ENCODE measurements at regions not wholly inside any gene's neighbourhood (a gene's known extent, or its start where the extent isn't known, plus 50 kb on each side); places are given as distances from the start of the nearest gene placed in this dataset.
"Not testable (repeated sequence)": the region's sequence is repeated elsewhere in the genome, so short reads cannot be mapped to it uniquely, and the experiment has no call there.

GRCh38 chr18:78495550-78495949 lies 484.1 kb upstream of the SALL3 start:
- DNase-seq (peak in 1 of 2 donors; percentile 7), ATAC-seq (ENCODE audit: low FRiP score) (no peak)
- H3K36me3 ChIP-seq (ENCODE audit: control insufficient read depth in 1 of 2, insufficient read depth in 2 of 2, low read length in 1 of 2): no peaks in the 10 kb centered on the region
- no peak overlapping the region for H3K27ac ChIP-seq (ENCODE audit: low read depth in 1 of 2, low read length in 2 of 2)
- no peaks in the 10 kb centered on the region for H3K4me1 ChIP-seq (ENCODE audit: control insufficient read depth in 1 of 2, insufficient read depth in 2 of 2, low read length in 2 of 2)
- WGBS, 2 donors: 93 to 95% methylated on average over 13 to 14 of the region's 14 CpGs
- H3K4me3 ChIP-seq (ENCODE audit: low read length in 2 of 2): no peak overlapping the region
- intact Hi-C loops (cut with DNase I): no loop called here
- no peaks in the 10 kb centered on the region for H3K27me3 ChIP-seq (ENCODE audit: control insufficient read depth in 1 of 2, insufficient read depth in 2 of 2, low read length in 1 of 2)
- no peaks in the 10 kb centered on the region for H3K9me3 ChIP-seq (ENCODE audit: control insufficient read depth, low read length)

- DNase-seq: peak in 1 of 2 donors; percentile 34
- WGBS, 2 donors: 84 to 86% methylated on average over 16 of the region's 16 CpGs
- ATAC-seq (ENCODE audit: low FRiP score): no peak
- H3K36me3 ChIP-seq (ENCODE audit: control insufficient read depth in 1 of 2, insufficient read depth in 2 of 2, low read length in 1 of 2): no peaks in the 10 kb centered on the region
- no peak overlapping the region for H3K4me3 ChIP-seq (ENCODE audit: low read length in 2 of 2)
- no peaks in the 10 kb centered on the region for H3K9me3 ChIP-seq (ENCODE audit: control insufficient read depth, low read length)
- H3K27me3 ChIP-seq (ENCODE audit: control insufficient read depth in 1 of 2, insufficient read depth in 2 of 2, low read length in 1 of 2): no peaks in the 10 kb centered on the region
- intact Hi-C loops (cut with DNase I): no loop called here
- H3K27ac ChIP-seq (ENCODE audit: low read depth in 1 of 2, low read length in 2 of 2): no peak overlapping the region
- H3K4me1 ChIP-seq (ENCODE audit: control insufficient read depth in 1 of 2, insufficient read depth in 2 of 2, low read length in 2 of 2): no peaks in the 10 kb centered on the region
Measured at GRCh38 chr18:78496079-78496478, 483.5 kb upstream of the SALL3 start.

GRCh38 chr18:78497641-78498040 lies 482.0 kb upstream of the SALL3 start:
- no peak overlapping the region for H3K27ac ChIP-seq (ENCODE audit: low read depth in 1 of 2, low read length in 2 of 2)
- H3K36me3 ChIP-seq (ENCODE audit: control insufficient read depth in 1 of 2, insufficient read depth in 2 of 2, low read length in 1 of 2): no peaks in the 10 kb centered on the region
- no peak for ATAC-seq (ENCODE audit: low FRiP score)
- no peaks in the 10 kb centered on the region for H3K27me3 ChIP-seq (ENCODE audit: control insufficient read depth in 1 of 2, insufficient read depth in 2 of 2, low read length in 1 of 2)
- no peak overlapping the region for H3K4me3 ChIP-seq (ENCODE audit: low read length in 2 of 2)
- no peaks in the 10 kb centered on the region for H3K9me3 ChIP-seq (ENCODE audit: control insufficient read depth, low read length)
- peak in 1 of 2 donors; percentile 13 for DNase-seq
- intact Hi-C loops (cut with DNase I): no loop called here
- no peaks in the 10 kb centered on the region for H3K4me1 ChIP-seq (ENCODE audit: control insufficient read depth in 1 of 2, insufficient read depth in 2 of 2, low read length in 2 of 2)
- WGBS, 2 donors: 70 to 75% methylated on average over 13 of the region's 13 CpGs

- Histone ChIP-seq H3K27me3 (ENCODE audit: control insufficient read depth in 1 of 2, insufficient read depth in 2 of 2, low read length in 1 of 2) (no peaks in the 10 kb centered on the region), H3K9me3 (ENCODE audit: control insufficient read depth, low read length) (no peaks in the 10 kb centered on the region), H3K4me1 (ENCODE audit: control insufficient read depth in 1 of 2, insufficient read depth in 2 of 2, low read length in 2 of 2) (no peaks in the 10 kb centered on the region), H3K4me3 (ENCODE audit: low read length in 2 of 2) (no peak overlapping the region), H3K36me3 (ENCODE audit: control insufficient read depth in 1 of 2, insufficient read depth in 2 of 2, low read length in 1 of 2) (no peaks in the 10 kb centered on the region), H3K27ac (ENCODE audit: low read depth in 1 of 2, low read length in 2 of 2) (no peak overlapping the region)
- no peak for ATAC-seq (ENCODE audit: low FRiP score)
- 86 to 88% methylated on average over 15 of the region's 15 CpGs for WGBS, 2 donors
- DNase-seq: no peak
- intact Hi-C loops (cut with DNase I): no loop called here
Measured at GRCh38 chr18:78499586-78499985, 480.0 kb upstream of the SALL3 start.

GRCh38 chr18:78501251-78501650 lies 478.4 kb upstream of the SALL3 start:
- 88 to 92% methylated on average over 7 of the region's 7 CpGs for whole genome bisulfite sequencing, 2 donors
- DNase-seq: peak in 1 of 2 donors; percentile 19

GRCh38 chr18:78503129-78503528 lies 476.5 kb upstream of the SALL3 start:
- no peak for ATAC-seq (ENCODE audit: low FRiP score)

More at GRCh38 chr18:78501251-78501650, 478.4 kb upstream of the SALL3 start:
- Histone ChIP-seq H3K4me1 (ENCODE audit: control insufficient read depth in 1 of 2, insufficient read depth in 2 of 2, low read length in 2 of 2) (no peaks in the 10 kb centered on the region), H3K4me3 (ENCODE audit: low read length in 2 of 2) (no peak overlapping the region), H3K9me3 (ENCODE audit: control insufficient read depth, low read length) (no peaks in the 10 kb centered on the region), H3K27me3 (ENCODE audit: control insufficient read depth in 1 of 2, insufficient read depth in 2 of 2, low read length in 1 of 2) (no peaks in the 10 kb centered on the region), H3K36me3 (ENCODE audit: control insufficient read depth in 1 of 2, insufficient read depth in 2 of 2, low read length in 1 of 2) (no peaks in the 10 kb centered on the region), H3K27ac (ENCODE audit: low read depth in 1 of 2, low read length in 2 of 2) (no peak overlapping the region)
- ATAC-seq (ENCODE audit: low FRiP score): no peak
- intact Hi-C loops (cut with DNase I): no loop called here

GRCh38 chr18:78505851-78506461 lies 473.7 kb upstream of the SALL3 start:
- ATAC-seq (ENCODE audit: low FRiP score) (no peak), DNase-seq (peak in 1 of 2 donors; percentile 26)
- H3K36me3 ChIP-seq (ENCODE audit: control insufficient read depth in 1 of 2, insufficient read depth in 2 of 2, low read length in 1 of 2): no peaks in the 10 kb centered on the region
- H3K4me3 ChIP-seq (ENCODE audit: low read length in 2 of 2): no peak overlapping the region
- H3K4me1 ChIP-seq (ENCODE audit: control insufficient read depth in 1 of 2, insufficient read depth in 2 of 2, low read length in 2 of 2): no peaks in the 10 kb centered on the region
- WGBS, 2 donors: 12 to 30% methylated on average over 22 to 30 of the region's 30 CpGs
- intact Hi-C loops (cut with DNase I): no loop called here
- H3K27me3 ChIP-seq (ENCODE audit: control insufficient read depth in 1 of 2, insufficient read depth in 2 of 2, low read length in 1 of 2): no peaks in the 10 kb centered on the region
- no peak overlapping the region for H3K27ac ChIP-seq (ENCODE audit: low read depth in 1 of 2, low read length in 2 of 2)
- no peaks in the 10 kb centered on the region for H3K9me3 ChIP-seq (ENCODE audit: control insufficient read depth, low read length)

More at GRCh38 chr18:78503129-78503528, 476.5 kb upstream of the SALL3 start:
- 93 to 97% methylated on average over 15 of the region's 15 CpGs for WGBS, 2 donors
- Histone ChIP-seq H3K4me3 (ENCODE audit: low read length in 2 of 2) (no peak overlapping the region), H3K4me1 (ENCODE audit: control insufficient read depth in 1 of 2, insufficient read depth in 2 of 2, low read length in 2 of 2) (no peaks in the 10 kb centered on the region), H3K27me3 (ENCODE audit: control insufficient read depth in 1 of 2, insufficient read depth in 2 of 2, low read length in 1 of 2) (no peaks in the 10 kb centered on the region), H3K27ac (ENCODE audit: low read depth in 1 of 2, low read length in 2 of 2) (no peak overlapping the region), H3K9me3 (ENCODE audit: control insufficient read depth, low read length) (no peaks in the 10 kb centered on the region), H3K36me3 (ENCODE audit: control insufficient read depth in 1 of 2, insufficient read depth in 2 of 2, low read length in 1 of 2) (no peaks in the 10 kb centered on the region)
- intact Hi-C loops (cut with DNase I): no loop called here
- peak; percentile 26 to 54 for DNase-seq

- Histone ChIP-seq H3K4me3 (ENCODE audit: low read length in 2 of 2) (no peak overlapping the region), H3K9me3 (ENCODE audit: control insufficient read depth, low read length) (no peaks in the 10 kb centered on the region), H3K27ac (ENCODE audit: low read depth in 1 of 2, low read length in 2 of 2) (no peak overlapping the region), H3K27me3 (ENCODE audit: control insufficient read depth in 1 of 2, insufficient read depth in 2 of 2, low read length in 1 of 2) (no peaks in the 10 kb centered on the region), H3K4me1 (ENCODE audit: control insufficient read depth in 1 of 2, insufficient read depth in 2 of 2, low read length in 2 of 2) (no peaks in the 10 kb centered on the region), H3K36me3 (ENCODE audit: control insufficient read depth in 1 of 2, insufficient read depth in 2 of 2, low read length in 1 of 2) (no peaks in the 10 kb centered on the region)
- intact Hi-C loops (cut with DNase I): no loop called here
- ATAC-seq (ENCODE audit: low FRiP score) (no peak), DNase-seq (peak in 1 of 2 donors; percentile 14)
- 78 to 79% methylated on average over 12 of the region's 12 CpGs for WGBS, 2 donors
Measured at GRCh38 chr18:78507217-78507616, 472.4 kb upstream of the SALL3 start.

GRCh38 chr18:78508228-78508824 lies 471.3 kb upstream of the SALL3 start:
- WGBS, 2 donors: 89 to 90% methylated on average over 19 of the region's 19 CpGs
- H3K4me1 ChIP-seq (ENCODE audit: control insufficient read depth in 1 of 2, insufficient read depth in 2 of 2, low read length in 2 of 2); H3K27me3 ChIP-seq (ENCODE audit: control insufficient read depth in 1 of 2, insufficient read depth in 2 of 2, low read length in 1 of 2); H3K4me3 ChIP-seq (ENCODE audit: low read length in 2 of 2); H3K36me3 ChIP-seq (ENCODE audit: control insufficient read depth in 1 of 2, insufficient read depth in 2 of 2, low read length in 1 of 2); H3K9me3 ChIP-seq (ENCODE audit: control insufficient read depth, low read length); H3K27ac ChIP-seq (ENCODE audit: low read depth in 1 of 2, low read length in 2 of 2); intact Hi-C loops (cut with DNase I); ATAC-seq (ENCODE audit: low FRiP score): not testable (repeated sequence)
- DNase-seq: peak in 1 of 2 donors; percentile 8

Data from aorta (tissue), 5 donors.